OCI-LY3 (cell line): ENCODE measurements at regions not wholly inside any gene's neighbourhood (a gene's known extent, or its start where the extent isn't known, plus 50 kb on each side); places are given as distances from the start of the nearest gene placed in this dataset.

Source experiments
- H2AFZ ChIP-seq: fragments of 200-600, 300-600 bp; shearing (Covaris generic); 2 replicates; pipeline ENCODE4 v1.6.0; 2014; ENCODE audit warnings: antibody characterized with exemption, low read depth, low read length
- H3K27ac ChIP-seq: fragments of 200-600, 300-600 bp; sonication (generic); 2 replicates; pipeline ENCODE4 v1.5.1; 2014; ENCODE audit warnings: mild to moderate bottlenecking, low read length, moderate library complexity, mixed read lengths
- H3K27me3 ChIP-seq: fragments of 200-600, 300-600 bp; sonication (generic); 2 replicates; pipeline ENCODE4 v1.6.1; 2014; ENCODE audit warnings: low read depth, low read length, mixed read lengths
- H3K36me3 ChIP-seq: fragments of 200-600, 300-600 bp; sonication (generic); replicated peaks from 2 replicates; pipeline ENCODE3; 2014; ENCODE audit warnings: low read depth, low read length, mixed read lengths
- H3K4me1 ChIP-seq: fragments of 300-600, 200-600 bp; sonication (generic); 2 replicates; pipeline ENCODE4 v1.6.1; 2014; ENCODE audit warnings: low read length, mixed read lengths
- H3K4me2 ChIP-seq: fragments of 200-600, 300-600 bp; sonication (generic); 2 replicates; pipeline ENCODE4 v1.6.1; 2014; ENCODE audit warnings: low read length, mixed read lengths
- H3K4me3 ChIP-seq: fragments of 300-600, 200-600 bp; sonication (generic); 2 replicates; pipeline ENCODE4 v1.5.1; 2014; ENCODE audit warnings: antibody characterized with exemption, mild to moderate bottlenecking, low read length, moderate library complexity
- H3K79me2 ChIP-seq: fragments of 300-600, 200-600 bp; shearing (Covaris generic); 2 replicates; pipeline ENCODE4 v1.6.1; 2014; ENCODE audit warnings: mild to moderate bottlenecking, low read length, mixed read lengths
- H3K9ac ChIP-seq: fragments of 300-600, 200-600 bp; shearing (Covaris generic); 2 replicates; pipeline ENCODE4 v1.6.0; 2014; ENCODE audit warnings: mild to moderate bottlenecking, low read length, moderate library complexity
- H3K9me3 ChIP-seq: fragments of 200-600, 300-600 bp; shearing (Covaris generic); 2 replicates; pipeline ENCODE4 v1.6.1; 2014; ENCODE audit warnings: low read length, mixed read lengths; ENCODE audit not compliant: insufficient read depth
- H4K20me1 ChIP-seq: fragments of 200-600, 300-600 bp; sonication (generic); 2 replicates; pipeline ENCODE4 v1.6.1; 2016; ENCODE audit warnings: low read length, mixed read lengths; ENCODE audit not compliant: insufficient read depth
- EZH2phosphoT487 ChIP-seq: fragments of 200-600 bp; shearing (Covaris generic); IDR thresholded peaks from 2 replicates; pipeline ENCODE4 v1.6.1; 2018; ENCODE audit warnings: antibody characterized with exemption, mixed run types, low read depth
- TF ChIP-seq, protein P1 (sequence below): fragments of 200-600, 300-600 bp; sonication (generic); IDR thresholded peaks from 2 replicates; pipeline ENCODE4 v1.5.1; 2014; ENCODE audit warnings: antibody characterized with exemption, low read length, low read depth

- Histone ChIP-seq H3K4me2 (no peak overlapping the region), H3K4me3 (no peak overlapping the region), H3K36me3 (no peaks in the 10 kb centered on the region), H3K4me1 (no peaks in the 10 kb centered on the region), H2AFZ (no peak overlapping the region), H3K79me2 (no peaks in the 10 kb centered on the region), H4K20me1 (no peaks in the 10 kb centered on the region), H3K27me3 (no peaks in the 10 kb centered on the region), H3K27ac (no peak overlapping the region), H3K9ac (no peak overlapping the region), H3K9me3 (no peaks in the 10 kb centered on the region)
- TF ChIP-seq, protein P1, sequence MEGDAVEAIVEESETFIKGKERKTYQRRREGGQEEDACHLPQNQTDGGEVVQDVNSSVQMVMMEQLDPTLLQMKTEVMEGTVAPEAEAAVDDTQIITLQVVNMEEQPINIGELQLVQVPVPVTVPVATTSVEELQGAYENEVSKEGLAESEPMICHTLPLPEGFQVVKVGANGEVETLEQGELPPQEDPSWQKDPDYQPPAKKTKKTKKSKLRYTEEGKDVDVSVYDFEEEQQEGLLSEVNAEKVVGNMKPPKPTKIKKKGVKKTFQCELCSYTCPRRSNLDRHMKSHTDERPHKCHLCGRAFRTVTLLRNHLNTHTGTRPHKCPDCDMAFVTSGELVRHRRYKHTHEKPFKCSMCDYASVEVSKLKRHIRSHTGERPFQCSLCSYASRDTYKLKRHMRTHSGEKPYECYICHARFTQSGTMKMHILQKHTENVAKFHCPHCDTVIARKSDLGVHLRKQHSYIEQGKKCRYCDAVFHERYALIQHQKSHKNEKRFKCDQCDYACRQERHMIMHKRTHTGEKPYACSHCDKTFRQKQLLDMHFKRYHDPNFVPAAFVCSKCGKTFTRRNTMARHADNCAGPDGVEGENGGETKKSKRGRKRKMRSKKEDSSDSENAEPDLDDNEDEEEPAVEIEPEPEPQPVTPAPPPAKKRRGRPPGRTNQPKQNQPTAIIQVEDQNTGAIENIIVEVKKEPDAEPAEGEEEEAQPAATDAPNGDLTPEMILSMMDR: no peak
- TF ChIP-seq EZH2phosphoT487: no peak
These were observed 280.3 kb downstream of the GADD45G start for GRCh38 chr9:89885156-89885555.

GRCh38 chr9:89886281-89886700 is 281.5 kb downstream of the GADD45G start:
- H3K36me3 ChIP-seq: no peaks in the 10 kb centered on the region
- no peaks in the 10 kb centered on the region for H3K79me2 ChIP-seq
- no peak overlapping the region for H2AFZ ChIP-seq
- no peak overlapping the region for H3K4me3 ChIP-seq
- no peak for TF ChIP-seq EZH2phosphoT487
- TF ChIP-seq, protein P1: no peak
- no peaks in the 10 kb centered on the region for H3K4me1 ChIP-seq
- H3K27ac ChIP-seq: no peak overlapping the region
- no peaks in the 10 kb centered on the region for H3K9me3 ChIP-seq
- H3K9ac ChIP-seq: no peak overlapping the region
- no peaks in the 10 kb centered on the region for H3K27me3 ChIP-seq
- H4K20me1 ChIP-seq: no peaks in the 10 kb centered on the region
- no peak overlapping the region for H3K4me2 ChIP-seq

DNA sequence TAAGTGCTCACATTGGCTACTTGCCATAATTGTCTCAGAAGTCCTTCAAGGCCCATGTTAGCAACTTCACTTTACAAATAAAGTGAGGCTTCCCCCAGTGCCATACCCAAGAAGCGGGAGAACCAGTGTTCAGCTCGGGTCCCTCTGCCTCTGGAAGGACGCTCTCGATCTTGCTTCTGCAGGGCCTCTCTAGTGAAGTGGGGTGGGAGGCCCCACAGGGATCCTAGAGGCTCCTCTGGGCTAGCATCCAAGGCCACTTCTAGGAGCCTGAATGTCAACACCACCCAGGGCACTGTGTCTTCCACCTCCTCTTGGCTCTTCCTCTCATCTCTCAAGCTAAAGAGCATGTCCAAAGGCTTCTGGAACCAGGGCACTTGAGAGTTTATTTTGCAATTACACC is 282.5 kb downstream of the GADD45G start:
- no peaks in the 10 kb centered on the region for H4K20me1 ChIP-seq
- no peaks in the 10 kb centered on the region for H3K4me1 ChIP-seq
- no peaks in the 10 kb centered on the region for H3K27me3 ChIP-seq
- H3K36me3 ChIP-seq: no peaks in the 10 kb centered on the region
- no peak overlapping the region for H3K27ac ChIP-seq
- no peaks in the 10 kb centered on the region for H3K79me2 ChIP-seq
- TF ChIP-seq, protein P1: no peak
- TF ChIP-seq EZH2phosphoT487: no peak
- H3K9me3 ChIP-seq: no peaks in the 10 kb centered on the region
- no peak overlapping the region for H3K4me3 ChIP-seq
- H3K4me2 ChIP-seq: no peak overlapping the region
- H2AFZ ChIP-seq: no peak overlapping the region
- no peak overlapping the region for H3K9ac ChIP-seq

DNA sequence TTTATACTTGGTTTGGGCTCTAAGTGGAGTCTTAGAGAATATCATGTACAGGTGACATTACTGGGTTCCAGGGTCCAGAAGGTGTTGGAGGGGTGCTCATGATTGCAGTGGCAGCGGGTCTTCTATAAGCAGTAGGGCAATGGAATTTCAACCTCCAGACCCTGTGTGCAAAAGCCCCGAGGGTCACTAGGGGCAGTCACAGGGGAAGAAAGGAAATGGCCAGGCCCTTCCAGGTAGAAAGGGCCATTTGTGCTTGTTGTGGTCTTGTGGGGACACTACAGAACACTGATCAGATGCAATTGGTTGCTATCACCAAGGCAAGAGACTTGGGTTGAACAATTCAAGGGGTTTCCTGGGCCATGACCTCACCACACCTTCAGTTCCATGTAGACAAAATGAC is 283.4 kb downstream of the GADD45G start:
- H3K4me3 ChIP-seq: no peak overlapping the region
- no peaks in the 10 kb centered on the region for H3K4me1 ChIP-seq
- no peaks in the 10 kb centered on the region for H4K20me1 ChIP-seq
- no peaks in the 10 kb centered on the region for H3K9me3 ChIP-seq
- no peak overlapping the region for H3K27ac ChIP-seq
- H3K9ac ChIP-seq: no peak overlapping the region
- H3K27me3 ChIP-seq: no peaks in the 10 kb centered on the region
- no peak overlapping the region for H2AFZ ChIP-seq
- TF ChIP-seq, protein P1: no peak
- TF ChIP-seq EZH2phosphoT487: no peak
- H3K4me2 ChIP-seq: no peak overlapping the region
- H3K36me3 ChIP-seq: no peaks in the 10 kb centered on the region
- no peaks in the 10 kb centered on the region for H3K79me2 ChIP-seq
